ENCODE measurements at regions not wholly inside any gene's neighbourhood (a gene's known extent, or its start where the extent isn't known, plus 50 kb on each side); places are given as distances from the start of the nearest gene placed in this dataset.

- Histone ChIP-seq H3K9me3 (no peaks in the 10 kb centered on the region), H3K27ac (no peak overlapping the region), H3K27me3 (no peaks in the 10 kb centered on the region), H3K4me1 (no peaks in the 10 kb centered on the region), H3K36me3 (no peaks in the 10 kb centered on the region), H3K4me3 (no peak overlapping the region)
- no peak for DNase-seq (ENCODE audit: low spot score)
- no peak for TF ChIP-seq CTCF (IDR thresholded peaks at IDR 0.05)
Measured at GRCh38 chr13:82749551-82749950, 1132.7 kb downstream of the SLITRK1 start.

- Histone ChIP-seq H3K4me1 (no peaks in the 10 kb centered on the region), H3K27me3 (no peaks in the 10 kb centered on the region), H3K27ac (no peak overlapping the region), H3K9me3 (no peaks in the 10 kb centered on the region), H3K36me3 (no peaks in the 10 kb centered on the region), H3K4me3 (no peak overlapping the region)
- no peak for DNase-seq (ENCODE audit: low spot score)
- no peak for TF ChIP-seq CTCF (IDR thresholded peaks at IDR 0.05)
Measured at GRCh38 chr13:82747958-82748357, 1134.3 kb downstream of the SLITRK1 start.

- no peaks in the 10 kb centered on the region for H3K36me3 ChIP-seq
- no peak overlapping the region for H3K4me3 ChIP-seq
- no peaks in the 10 kb centered on the region for H3K27me3 ChIP-seq
- TF ChIP-seq CTCF (IDR thresholded peaks at IDR 0.05), result no peak
- no peaks in the 10 kb centered on the region for H3K9me3 ChIP-seq
- DNase-seq (ENCODE audit: low spot score), result no peak
- no peaks in the 10 kb centered on the region for H3K4me1 ChIP-seq
- no peak overlapping the region for H3K27ac ChIP-seq
Measured at GRCh38 chr13:82747291-82747690, 1135.0 kb downstream of the SLITRK1 start.

- DNase-seq (ENCODE audit: low spot score), result no peak
- no peaks in the 10 kb centered on the region for H3K27me3 ChIP-seq
- H3K27ac ChIP-seq, result no peak overlapping the region
- H3K4me3 ChIP-seq, result no peak overlapping the region
- H3K9me3 ChIP-seq, result peaks cover 0 to 11% of the 10 kb centered on the region in 2 donors
- no peak for TF ChIP-seq CTCF (IDR thresholded peaks at IDR 0.05)
- no peaks in the 10 kb centered on the region for H3K36me3 ChIP-seq
- H3K4me1 ChIP-seq, result no peaks in the 10 kb centered on the region
Measured at GRCh38 chr13:82740442-82740841, 1141.8 kb downstream of the SLITRK1 start.

GRCh38 chr13:82739881-82740280 is 1142.4 kb downstream of the SLITRK1 start:
- no peak for DNase-seq (ENCODE audit: low spot score)
- H3K36me3 ChIP-seq, result no peaks in the 10 kb centered on the region
- H3K9me3 ChIP-seq, result peaks cover 0 to 11% of the 10 kb centered on the region in 2 donors
- no peak overlapping the region for H3K4me3 ChIP-seq
- H3K4me1 ChIP-seq, result no peaks in the 10 kb centered on the region
- no peak overlapping the region for H3K27ac ChIP-seq
- H3K27me3 ChIP-seq, result no peaks in the 10 kb centered on the region
- no peak for TF ChIP-seq CTCF (IDR thresholded peaks at IDR 0.05)

GRCh38 chr13:82729401-82729800 is 1152.9 kb downstream of the SLITRK1 start:
- no peak overlapping the region for H3K4me3 ChIP-seq
- no peaks in the 10 kb centered on the region for H3K9me3 ChIP-seq
- TF ChIP-seq CTCF (IDR thresholded peaks at IDR 0.05), result no peak
- no peaks in the 10 kb centered on the region for H3K4me1 ChIP-seq
- no peaks in the 10 kb centered on the region for H3K36me3 ChIP-seq
- no peak for DNase-seq (ENCODE audit: low spot score)
- H3K27ac ChIP-seq, result no peak overlapping the region
- no peaks in the 10 kb centered on the region for H3K27me3 ChIP-seq
